ENCODE measurements at regions not wholly inside any gene's neighbourhood (a gene's known extent, or its start where the extent isn't known, plus 50 kb on each side); places are given as distances from the start of the nearest gene placed in this dataset.
A peak's percentile ranks its signal among the peaks of the same experiment; 100 is the strongest.

GRCh38 chr14:82642425-82642824 lies 1108.8 kb upstream of the SEL1L start:
- FAIRE-seq (no peak), DNase-seq (ENCODE audit: low read depth) (no peak)
- Histone ChIP-seq H3K36me3 (ENCODE audit: control insufficient read depth, insufficient read depth, low read length) (no peaks in the 10 kb centered on the region), H3K27me3 (ENCODE audit: control insufficient read depth, insufficient read depth, low read length) (no peaks in the 10 kb centered on the region), H3K4me3 (ENCODE audit: low read depth, low read length) (no peak overlapping the region)
- no peak for TF ChIP-seq CTCF (IDR thresholded peaks at IDR 0.05; ENCODE audit: insufficient read depth, low read length, severe bottlenecking)

GRCh38 chr14:82647088-82647810 lies 1113.6 kb upstream of the SEL1L start:
- Histone ChIP-seq H3K4me3 (ENCODE audit: low read depth, low read length) (no peak overlapping the region), H3K27me3 (ENCODE audit: control insufficient read depth, insufficient read depth, low read length) (no peaks in the 10 kb centered on the region), H3K36me3 (ENCODE audit: control insufficient read depth, insufficient read depth, low read length) (no peaks in the 10 kb centered on the region)
- no peak for DNase-seq (ENCODE audit: low read depth)
- no peak for FAIRE-seq
- TF ChIP-seq CTCF (IDR thresholded peaks at IDR 0.05; ENCODE audit: insufficient read depth, low read length, severe bottlenecking), result no peak

- TF ChIP-seq CTCF (IDR thresholded peaks at IDR 0.05; ENCODE audit: insufficient read depth, low read length, severe bottlenecking), result no peak
- peak; percentile 71 for DNase-seq (ENCODE audit: low read depth)
- Histone ChIP-seq H3K4me3 (ENCODE audit: low read depth, low read length) (no peak overlapping the region), H3K27me3 (ENCODE audit: control insufficient read depth, insufficient read depth, low read length) (no peaks in the 10 kb centered on the region), H3K36me3 (ENCODE audit: control insufficient read depth, insufficient read depth, low read length) (no peaks in the 10 kb centered on the region)
- no peak for FAIRE-seq
These were observed 1122.1 kb upstream of the SEL1L start for GRCh38 chr14:82655770-82656169.

GRCh38 chr14:82657186-82657675 lies 1123.6 kb upstream of the SEL1L start:
- no peaks in the 10 kb centered on the region for H3K36me3 ChIP-seq (ENCODE audit: control insufficient read depth, insufficient read depth, low read length)
- peak; percentile 51 for DNase-seq (ENCODE audit: low read depth)
- no peak for TF ChIP-seq CTCF (IDR thresholded peaks at IDR 0.05; ENCODE audit: insufficient read depth, low read length, severe bottlenecking)
- no peak for FAIRE-seq
- no peaks in the 10 kb centered on the region for H3K27me3 ChIP-seq (ENCODE audit: control insufficient read depth, insufficient read depth, low read length)
- H3K4me3 ChIP-seq (ENCODE audit: low read depth, low read length), result no peak overlapping the region

GRCh38 chr14:82661258-82661657 lies 1127.6 kb upstream of the SEL1L start:
- Histone ChIP-seq H3K4me3 (ENCODE audit: low read depth, low read length) (no peak overlapping the region), H3K36me3 (ENCODE audit: control insufficient read depth, insufficient read depth, low read length) (no peaks in the 10 kb centered on the region), H3K27me3 (ENCODE audit: control insufficient read depth, insufficient read depth, low read length) (no peaks in the 10 kb centered on the region)
- FAIRE-seq (no peak), DNase-seq (ENCODE audit: low read depth) (no peak)
- no peak for TF ChIP-seq CTCF (IDR thresholded peaks at IDR 0.05; ENCODE audit: insufficient read depth, low read length, severe bottlenecking)

GRCh38 chr14:82667006-82667405 lies 1133.4 kb upstream of the SEL1L start:
- no peak for TF ChIP-seq CTCF (IDR thresholded peaks at IDR 0.05; ENCODE audit: insufficient read depth, low read length, severe bottlenecking)
- Histone ChIP-seq H3K27me3 (ENCODE audit: control insufficient read depth, insufficient read depth, low read length) (no peaks in the 10 kb centered on the region), H3K4me3 (ENCODE audit: low read depth, low read length) (no peak overlapping the region), H3K36me3 (ENCODE audit: control insufficient read depth, insufficient read depth, low read length) (no peaks in the 10 kb centered on the region)
- DNase-seq (ENCODE audit: low read depth) (peak; percentile 27), FAIRE-seq (no peak)
